ENCODE measurements at regions not wholly inside any gene's neighbourhood (a gene's known extent, or its start where the extent isn't known, plus 50 kb on each side); places are given as distances from the start of the nearest gene placed in this dataset.

- no peak for DNase-seq
Measured at GRCh38 chr15:36210426-36210825, 369.0 kb upstream of the CDIN1 start.

GRCh38 chr15:36218322-36218721, 361.1 kb upstream of the CDIN1 start:
- DNase-seq, result no peak

DNA sequence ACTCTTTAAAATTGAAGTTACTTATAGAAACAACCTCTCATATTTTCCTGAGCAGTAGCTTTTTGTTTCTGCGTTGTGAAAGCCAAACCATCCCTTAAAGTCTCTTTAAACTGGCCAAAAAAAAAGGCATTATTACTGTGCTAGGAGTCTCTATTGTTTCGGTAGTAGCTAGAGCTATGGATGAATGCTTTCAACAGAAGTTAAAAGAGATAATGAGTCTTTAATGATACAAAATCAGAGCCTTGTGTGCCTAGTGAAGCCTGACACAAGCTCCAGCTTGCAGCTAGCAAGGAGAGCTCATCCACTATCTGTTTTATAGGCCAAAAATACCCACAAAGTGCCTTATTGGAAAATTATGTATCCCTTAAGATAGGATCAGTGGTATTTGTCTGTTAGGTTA, 360.4 kb upstream of the CDIN1 start:
- no peak for DNase-seq

- DNase-seq, result no peak
Measured at GRCh38 chr15:36221992-36222391, 357.4 kb upstream of the CDIN1 start.

- no peak for DNase-seq
Measured at GRCh38 chr15:36230776-36231175, 348.6 kb upstream of the CDIN1 start.

- DNase-seq, result no peak
Measured at GRCh38 chr15:36232491-36232890, 346.9 kb upstream of the CDIN1 start.

DNA sequence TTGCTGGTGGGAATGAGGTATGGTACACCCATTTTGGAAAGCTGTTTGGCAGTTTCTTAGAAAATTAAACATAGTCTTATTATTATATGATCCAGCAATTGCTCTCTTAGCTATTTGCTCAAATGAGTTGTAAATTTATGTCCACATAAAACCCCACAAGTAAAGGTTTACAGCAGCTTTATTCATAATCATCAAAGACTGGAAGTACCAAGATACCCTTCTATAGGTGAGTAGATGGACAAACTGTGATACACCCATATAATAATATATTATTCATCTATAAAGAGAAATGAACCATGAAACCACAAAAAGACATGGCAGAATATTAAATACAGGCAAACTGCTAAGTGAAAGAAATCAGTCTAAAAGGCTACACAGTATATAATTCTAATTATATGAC, 344.7 kb upstream of the CDIN1 start:
- DNase-seq, result no peak

GRCh38 chr15:36235173-36235572, 344.3 kb upstream of the CDIN1 start:
- no peak for DNase-seq

- no peak for DNase-seq
Measured at GRCh38 chr15:36239509-36239908, 339.9 kb upstream of the CDIN1 start.

GRCh38 chr15:36251450-36251849, 328.0 kb upstream of the CDIN1 start:
- DNase-seq, result no peak

DNA sequence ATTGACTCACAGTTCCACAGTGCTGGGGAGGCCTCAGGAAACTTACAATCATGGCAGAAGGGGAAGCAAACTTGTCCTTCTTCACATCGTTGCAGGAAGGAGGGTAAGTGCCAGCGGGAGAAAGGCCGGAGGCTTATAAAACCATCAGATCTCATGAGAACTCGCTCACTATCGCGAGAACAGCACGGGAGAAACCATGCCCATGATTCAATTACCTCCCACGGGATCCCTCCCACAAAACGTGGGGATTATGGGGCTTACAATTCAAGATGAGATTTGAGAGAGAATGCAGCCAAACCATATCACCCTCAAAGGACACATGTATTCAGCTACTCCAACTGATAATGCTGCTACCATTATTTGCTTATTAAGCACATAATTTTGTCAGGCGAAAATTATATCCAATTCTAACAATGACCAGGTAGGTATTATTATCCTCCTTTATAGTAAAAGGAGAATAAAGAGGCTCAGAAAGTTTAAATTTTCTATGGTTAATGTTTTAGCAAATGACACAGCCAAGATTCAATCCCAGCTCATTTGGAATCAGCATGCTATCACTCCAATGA, 327.2 kb upstream of the CDIN1 start:
- no peak for DNase-seq

- no peak for DNase-seq
Measured at GRCh38 chr15:36254426-36254825, 325.0 kb upstream of the CDIN1 start.

- DNase-seq, result no peak
Measured at GRCh38 chr15:36256404-36256807, 323.0 kb upstream of the CDIN1 start.

DNA sequence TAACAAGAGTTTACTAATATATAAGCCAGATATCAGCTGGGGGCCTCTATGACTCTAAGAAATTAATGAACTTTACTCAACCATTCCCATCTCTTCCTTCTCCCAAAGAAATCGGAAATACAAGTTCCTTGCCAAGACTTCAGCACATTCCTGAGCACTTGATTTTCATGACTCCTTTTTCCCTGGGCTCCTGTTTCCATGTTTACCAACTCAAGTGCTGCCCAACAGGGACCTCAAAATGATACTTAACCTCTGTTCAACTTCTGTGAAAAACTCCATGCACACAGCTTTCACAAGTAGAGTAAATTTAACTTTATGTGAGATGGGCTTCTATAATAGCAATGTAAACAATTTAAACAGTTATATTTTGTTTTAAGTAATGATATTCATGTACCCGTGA, 315.8 kb upstream of the CDIN1 start:
- no peak for DNase-seq

DNA sequence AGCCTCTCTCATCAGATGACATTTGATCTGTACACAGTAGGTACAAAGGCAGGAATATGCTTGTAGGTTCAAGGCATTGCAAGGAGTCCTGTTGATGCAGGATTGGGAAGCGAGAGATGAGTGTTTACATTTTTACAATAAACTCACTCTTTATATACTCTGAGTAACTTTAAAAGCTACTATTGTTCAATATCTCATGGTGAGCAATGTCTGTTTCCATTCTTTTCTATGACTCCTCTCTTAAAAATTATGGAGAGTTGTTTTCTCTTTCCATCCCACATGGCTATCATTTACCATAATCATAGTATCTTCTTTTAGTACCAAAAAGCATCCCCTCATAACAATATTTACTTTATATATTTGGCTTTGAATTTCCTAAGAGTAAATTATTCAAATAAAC, 314.0 kb upstream of the CDIN1 start:
- DNase-seq, result no peak

GRCh38 chr15:36271048-36271447, 308.4 kb upstream of the CDIN1 start:
- no peak for DNase-seq

- DNase-seq, result no peak
Measured at GRCh38 chr15:36275656-36276055, 303.8 kb upstream of the CDIN1 start.

DNA sequence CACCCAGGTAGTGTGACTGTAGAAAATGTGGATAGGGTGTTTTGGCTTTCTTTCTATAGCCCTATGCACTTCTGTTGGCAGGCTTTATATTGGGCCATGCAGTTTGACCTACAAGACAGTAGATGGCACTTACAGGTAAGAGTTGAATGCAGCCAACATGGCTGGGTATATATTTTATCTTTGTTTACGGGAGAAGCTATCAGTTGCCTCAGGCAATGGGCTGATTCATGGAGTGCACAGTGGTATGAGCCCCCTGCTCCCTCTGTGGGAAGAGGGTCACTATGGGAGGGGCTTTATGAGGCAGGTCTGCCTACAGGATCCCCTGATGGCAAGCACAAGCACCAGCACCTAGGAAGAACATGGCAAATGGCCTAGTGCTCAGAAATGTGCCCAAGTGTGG, 301.2 kb upstream of the CDIN1 start:
- DNase-seq, result no peak

DNA sequence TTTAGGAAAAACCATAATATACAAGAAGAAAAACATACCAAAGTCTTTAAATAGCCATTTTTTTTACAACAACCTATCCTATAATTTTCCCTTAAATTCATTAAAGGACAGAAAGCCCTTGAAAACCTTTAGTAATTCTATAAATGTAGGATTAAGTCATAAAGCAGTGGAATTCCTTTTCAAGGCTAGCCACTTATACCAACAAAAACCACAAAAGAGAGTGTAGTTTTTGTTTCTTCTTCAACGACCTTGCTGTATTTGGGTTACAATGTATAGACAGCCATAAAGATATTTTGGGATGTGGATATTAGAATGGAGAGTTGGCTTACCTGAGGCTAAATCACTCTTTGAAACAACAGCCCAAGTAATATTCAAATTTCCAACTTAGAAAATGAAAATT, 296.6 kb upstream of the CDIN1 start:
- no peak for DNase-seq

- no peak for DNase-seq
Measured at GRCh38 chr15:36284911-36285310, 294.5 kb upstream of the CDIN1 start.

DNA sequence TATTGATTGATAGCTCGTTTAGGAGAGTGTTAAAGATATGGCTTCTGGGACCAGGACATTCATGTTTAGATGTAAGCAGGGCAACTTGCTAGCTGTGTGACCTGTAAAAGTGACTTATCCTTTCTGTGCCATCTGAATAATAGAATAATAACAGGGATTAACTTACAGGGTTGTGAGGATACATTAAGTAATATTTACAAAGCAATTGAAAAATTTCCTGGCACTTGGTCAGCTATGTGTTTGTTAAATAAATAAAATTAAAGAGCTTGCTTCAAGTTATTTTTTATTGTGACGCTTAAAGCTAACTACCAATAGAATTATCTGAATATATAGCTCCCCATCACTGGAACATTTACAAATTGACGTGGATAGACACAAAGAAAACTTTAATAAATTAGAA, 287.9 kb upstream of the CDIN1 start:
- DNase-seq, result no peak

DNA sequence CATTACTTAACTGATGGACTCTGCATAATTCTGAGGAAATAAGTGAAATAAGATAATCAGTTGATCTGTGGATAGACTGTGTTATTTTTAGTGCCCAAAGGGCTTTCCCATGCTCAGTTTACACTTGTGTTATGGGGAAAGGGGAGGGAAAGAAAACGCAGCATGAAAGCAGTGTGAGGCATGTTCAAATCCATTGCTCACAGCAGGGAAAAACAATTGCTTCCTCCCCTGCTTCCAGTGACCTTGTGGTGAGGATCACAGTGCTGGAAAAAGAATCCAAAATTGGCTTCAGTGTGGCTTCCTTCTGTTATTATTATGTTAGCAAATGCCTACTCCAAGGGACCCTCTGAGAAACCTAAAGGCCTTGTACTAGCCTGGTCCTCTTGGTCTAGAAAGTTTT, 285.1 kb upstream of the CDIN1 start:
- no peak for DNase-seq

- no peak for DNase-seq
Measured at GRCh38 chr15:36301947-36302346, 277.5 kb upstream of the CDIN1 start.

DNA sequence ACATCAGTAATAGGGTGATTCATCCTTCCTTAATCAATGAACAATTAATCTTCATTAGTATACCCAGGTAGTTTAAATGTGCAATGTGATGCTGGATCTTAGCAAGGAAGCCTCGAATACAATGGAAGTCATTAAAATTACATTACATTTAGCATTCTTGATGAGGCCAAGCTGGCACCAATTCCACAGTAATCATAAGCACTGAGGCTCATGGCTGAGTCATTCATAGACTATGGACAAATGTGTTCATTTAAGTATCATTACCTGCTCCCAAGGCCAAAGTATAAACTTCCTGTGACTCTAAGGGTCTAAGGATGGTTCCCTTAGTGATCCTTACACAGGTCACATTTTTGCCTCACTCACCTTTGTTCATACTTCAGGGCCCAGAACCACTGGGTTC, 266.4 kb upstream of the CDIN1 start:
- DNase-seq, result no peak

DNA sequence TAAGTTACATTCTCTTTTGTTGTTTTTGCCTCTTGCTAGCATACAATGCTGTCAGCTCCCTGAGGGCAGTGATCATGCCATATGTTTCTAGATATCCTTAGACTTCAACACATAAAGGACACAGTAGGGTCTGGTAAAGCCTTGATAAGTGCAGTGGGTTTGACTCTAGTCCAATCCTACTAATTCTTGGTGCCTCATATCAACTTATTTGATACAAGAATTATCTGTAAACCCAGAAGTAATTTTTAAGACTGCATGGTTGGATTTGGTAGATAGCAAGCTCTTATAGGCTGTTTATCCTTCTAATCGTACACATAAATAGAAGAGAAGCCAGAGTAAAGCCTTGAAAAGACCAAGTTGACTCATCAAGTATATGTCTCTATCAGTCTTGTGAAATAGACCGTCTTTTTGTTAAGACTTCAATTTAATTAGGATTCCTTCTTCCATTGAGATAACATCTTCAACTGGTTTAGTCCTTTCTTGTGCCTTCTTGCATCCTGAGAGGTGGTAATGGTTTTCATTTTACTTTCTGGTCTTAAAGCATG, 265.6 kb upstream of the CDIN1 start:
- no peak for DNase-seq

DNA sequence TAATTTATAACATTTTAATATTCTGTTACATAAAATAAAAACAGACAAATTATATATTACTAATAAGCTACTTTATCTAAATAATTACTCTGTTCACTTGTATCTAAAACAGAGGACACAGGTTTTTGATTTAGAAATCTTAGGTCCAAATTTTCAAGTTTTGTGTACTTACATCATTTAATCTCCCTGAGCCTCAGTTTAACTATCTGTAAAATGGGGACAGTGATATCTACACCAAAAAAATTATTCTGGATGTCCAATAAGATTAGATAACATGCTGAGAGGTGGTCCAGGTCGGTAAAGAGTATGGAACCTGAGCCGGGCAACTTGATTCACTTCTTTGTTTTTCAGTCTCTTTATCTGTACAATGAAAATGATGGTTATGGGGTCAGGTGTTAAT, 263.8 kb upstream of the CDIN1 start:
- no peak for DNase-seq
